WTC11 (cell line): ENCODE measurements at regions not wholly inside any gene's neighbourhood (a gene's known extent, or its start where the extent isn't known, plus 50 kb on each side); places are given as distances from the start of the nearest gene placed in this dataset.

Source experiments
- ATAC-seq: fragments of 200-7000 bp; cut with Tn5 transposase; 2 replicates; pipeline ENCODE4 v1.10.0; 2021; ENCODE audit warnings: mild to moderate bottlenecking, moderate library complexity
- CTCF ChIA-PET: fragments of 300-600 bp; sonication (Branson Sonifier 250); formaldehyde crosslinking; loops from one replicate; lab custom pipeline; 2021; ENCODE audit warnings: antibody characterized with exemption; lab: Charles Lee
- POLR2A ChIA-PET: fragments of 350-600 bp; sonication (Branson Sonifier 250); formaldehyde crosslinking; loops from one replicate; lab custom pipeline; 2021; ENCODE audit warnings: antibody characterized with exemption; lab: Charles Lee
- DNase-seq: peaks from one replicate; pipeline ENCODE4 v3.0.0; 2021; ENCODE audit warnings: low spot score
- H3K27ac Mint-ChIP-seq: 2 replicates; pipeline ENCODE4 v1.8.0; 2021; ENCODE audit warnings: mixed read lengths
- H3K27me3 Mint-ChIP-seq: 2 replicates; pipeline ENCODE4 v1.8.0; 2021; ENCODE audit warnings: low read depth, mild to moderate bottlenecking, moderate library complexity, mixed read lengths
- H3K36me3 Mint-ChIP-seq: 2 replicates; pipeline ENCODE4 v1.8.0; 2021; ENCODE audit warnings: mixed read lengths
- H3K4me1 Mint-ChIP-seq: 2 replicates; pipeline ENCODE4 v1.8.0; 2022; ENCODE audit warnings: mixed read lengths
- H3K4me3 Mint-ChIP-seq: 2 replicates; pipeline ENCODE4 v1.8.0; 2021; ENCODE audit warnings: mild to moderate bottlenecking, moderate library complexity, mixed read lengths
- H3K9me3 Mint-ChIP-seq: 2 replicates; pipeline ENCODE4 v1.8.0; 2021; ENCODE audit warnings: mixed read lengths
- CBFB ChIP-seq: sonication (generic); formaldehyde crosslinking; IDR thresholded peaks from 2 replicates; pipeline ENCODE4 v1.8.1; 2022; ENCODE audit warnings: mild to moderate bottlenecking, low read depth, missing genetic modification reagents
- CREB1 ChIP-seq: sonication (generic); formaldehyde crosslinking; IDR thresholded peaks from 2 replicates; pipeline ENCODE4 v1.8.0; 2023; ENCODE audit warnings: mild to moderate bottlenecking, missing genetic modification reagents
- EMX1 ChIP-seq: fragments of 250-450 bp; sonication (Bioruptor Pico); IDR thresholded peaks from 2 replicates; pipeline ENCODE4 v1.8.0; 2021; ENCODE audit warnings: mild to moderate bottlenecking
- ETV6 ChIP-seq: sonication (generic); formaldehyde crosslinking; IDR thresholded peaks from 2 replicates; pipeline ENCODE4 v1.8.1; 2022; ENCODE audit warnings: mild to moderate bottlenecking, missing genetic modification reagents
- FOXK1 ChIP-seq: sonication (generic); formaldehyde crosslinking; IDR thresholded peaks from 2 replicates; pipeline ENCODE4 v1.8.0; 2022; ENCODE audit warnings: mild to moderate bottlenecking, moderate library complexity, missing genetic modification reagents
- HMGA2 ChIP-seq: fragments of 250-450 bp; sonication (Bioruptor Pico); IDR thresholded peaks from 2 replicates; pipeline ENCODE4 v1.4.0; 2021; ENCODE audit warnings: mild to moderate bottlenecking, moderate library complexity
- NFE2L1 ChIP-seq: sonication (generic); formaldehyde crosslinking; IDR thresholded peaks from 2 replicates; pipeline ENCODE4 v1.8.1; 2023; ENCODE audit warnings: missing genetic modification reagents
- NR2C2 ChIP-seq: sonication (generic); formaldehyde crosslinking; IDR thresholded peaks from 2 replicates; pipeline ENCODE4 v1.8.0; 2022; ENCODE audit warnings: mild to moderate bottlenecking, missing genetic modification reagents
- RORB ChIP-seq: fragments of 250-450 bp; sonication (Bioruptor Pico); IDR thresholded peaks from 2 replicates; pipeline ENCODE4 v1.9.0; 2021; ENCODE audit warnings: mild to moderate bottlenecking
- ZBTB21 ChIP-seq: sonication (generic); formaldehyde crosslinking; IDR thresholded peaks from 2 replicates; pipeline ENCODE4 v1.8.1; 2023; ENCODE audit warnings: mild to moderate bottlenecking, missing genetic modification reagents, borderline replicate concordance
- ZNF121 ChIP-seq: sonication (generic); formaldehyde crosslinking; IDR thresholded peaks from 2 replicates; pipeline ENCODE4 v1.8.0; 2023; ENCODE audit warnings: missing genetic modification reagents
- ZNF232 ChIP-seq: sonication (generic); formaldehyde crosslinking; IDR thresholded peaks from 2 replicates; pipeline ENCODE4 v1.8.0; 2022; ENCODE audit warnings: mild to moderate bottlenecking, missing genetic modification reagents
- ZNF416 ChIP-seq: fragments of 250-450 bp; sonication (Bioruptor Pico); IDR thresholded peaks from 2 replicates; pipeline ENCODE4 v1.9.0; 2021; ENCODE audit warnings: mild to moderate bottlenecking, inconsistent platforms
- TF ChIP-seq, protein P1 (sequence below): sonication (generic); formaldehyde crosslinking; IDR thresholded peaks from 2 replicates; pipeline ENCODE4 v1.8.1; 2022; ENCODE audit warnings: mild to moderate bottlenecking, missing genetic modification reagents, moderate library complexity, borderline replicate concordance
- TF ChIP-seq, protein P2 (sequence below): fragments of 250-450 bp; sonication (Bioruptor Pico); IDR thresholded peaks from 2 replicates; pipeline ENCODE4 v1.9.0; 2021; ENCODE audit warnings: mild to moderate bottlenecking
- TF ChIP-seq, protein P3 (sequence below): fragments of 250-450 bp; sonication (Bioruptor Pico); IDR thresholded peaks from 2 replicates; pipeline ENCODE4 v1.9.0; 2021; ENCODE audit warnings: mild to moderate bottlenecking
- TF ChIP-seq, protein P4 (sequence below): sonication (generic); formaldehyde crosslinking; IDR thresholded peaks from 2 replicates; pipeline ENCODE4 v1.8.0; 2022; ENCODE audit warnings: mild to moderate bottlenecking, missing genetic modification reagents
- TF ChIP-seq, protein P5 (sequence below): sonication (generic); formaldehyde crosslinking; IDR thresholded peaks from 2 replicates; pipeline ENCODE4 v1.8.0; 2022; ENCODE audit warnings: mild to moderate bottlenecking, missing genetic modification reagents
- TF ChIP-seq, protein P6 (sequence below): sonication (generic); formaldehyde crosslinking; IDR thresholded peaks from 2 replicates; pipeline ENCODE4 v1.8.1; 2023; ENCODE audit warnings: mild to moderate bottlenecking, missing genetic modification reagents, borderline replicate concordance

DNA sequence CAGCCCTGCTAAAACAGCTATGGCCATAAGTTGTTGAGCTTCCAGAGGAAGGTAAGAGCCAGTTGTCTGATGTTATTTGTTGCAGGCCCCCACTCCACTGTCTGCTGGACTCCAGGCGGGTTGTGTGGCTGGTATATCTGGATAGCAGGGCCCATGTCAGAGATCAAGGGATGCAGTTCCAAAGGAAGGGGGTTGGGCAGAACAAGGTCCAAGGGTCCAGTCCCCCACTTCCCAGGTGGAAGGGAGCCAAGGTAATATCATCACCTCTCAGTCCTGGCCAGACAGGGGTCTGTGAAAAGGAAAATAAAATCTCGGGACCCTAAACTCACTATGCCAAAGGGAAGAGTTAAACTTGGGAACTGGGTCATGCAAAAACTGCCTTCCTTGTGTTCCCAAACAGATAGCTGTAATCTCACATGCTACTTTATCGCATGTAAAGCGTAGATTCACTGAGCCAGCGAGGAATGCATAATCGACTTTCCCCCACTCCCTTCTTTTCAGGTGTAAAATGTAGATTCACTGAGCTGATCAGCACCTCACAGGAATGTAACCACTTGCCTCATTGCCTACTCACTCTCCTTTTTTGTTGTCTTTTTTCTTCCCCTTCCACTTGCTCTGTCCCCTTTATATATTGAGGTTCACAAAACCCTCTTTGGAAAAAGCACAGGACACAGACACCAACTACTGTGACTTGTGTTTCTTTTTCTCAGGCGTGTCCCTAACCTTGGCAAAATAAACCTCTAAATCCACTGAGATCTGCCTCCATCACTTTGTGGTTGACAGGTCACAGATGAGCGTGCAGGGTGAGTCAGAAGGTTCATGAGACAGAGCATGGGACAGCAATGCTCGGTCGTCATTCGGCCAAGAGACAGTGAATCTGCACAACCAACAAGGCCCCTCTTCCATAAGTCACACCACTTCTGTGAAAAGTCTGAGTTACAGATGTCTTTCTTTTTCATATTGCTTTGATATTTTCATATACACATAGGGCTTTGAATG lies 255.3 kb upstream of the SIX2 start:
- POLR2A ChIA-PET: no interaction called here
- no peak overlapping the region for H3K4me3 Mint-ChIP-seq
- CTCF ChIA-PET: no interaction called here
- H3K4me1 Mint-ChIP-seq: peaks cover 43% of the 10 kb centered on the region
- H3K27ac Mint-ChIP-seq: no peak overlapping the region
- peaks cover 16% of the 10 kb centered on the region for H3K36me3 Mint-ChIP-seq
- no peak for DNase-seq
- no peak for ATAC-seq
- H3K9me3 Mint-ChIP-seq: peaks cover 27% of the 10 kb centered on the region
- TF ChIP-seq ZNF232 (CRISPR knock-in tag): peak; percentile 53; the same call in 1 of the 2 replicates
- TF ChIP-seq, protein P1, sequence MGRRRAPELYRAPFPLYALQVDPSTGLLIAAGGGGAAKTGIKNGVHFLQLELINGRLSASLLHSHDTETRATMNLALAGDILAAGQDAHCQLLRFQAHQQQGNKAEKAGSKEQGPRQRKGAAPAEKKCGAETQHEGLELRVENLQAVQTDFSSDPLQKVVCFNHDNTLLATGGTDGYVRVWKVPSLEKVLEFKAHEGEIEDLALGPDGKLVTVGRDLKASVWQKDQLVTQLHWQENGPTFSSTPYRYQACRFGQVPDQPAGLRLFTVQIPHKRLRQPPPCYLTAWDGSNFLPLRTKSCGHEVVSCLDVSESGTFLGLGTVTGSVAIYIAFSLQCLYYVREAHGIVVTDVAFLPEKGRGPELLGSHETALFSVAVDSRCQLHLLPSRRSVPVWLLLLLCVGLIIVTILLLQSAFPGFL (CRISPR knock-in tag): no peak
- H3K27me3 Mint-ChIP-seq: peaks cover 8% of the 10 kb centered on the region

DNA sequence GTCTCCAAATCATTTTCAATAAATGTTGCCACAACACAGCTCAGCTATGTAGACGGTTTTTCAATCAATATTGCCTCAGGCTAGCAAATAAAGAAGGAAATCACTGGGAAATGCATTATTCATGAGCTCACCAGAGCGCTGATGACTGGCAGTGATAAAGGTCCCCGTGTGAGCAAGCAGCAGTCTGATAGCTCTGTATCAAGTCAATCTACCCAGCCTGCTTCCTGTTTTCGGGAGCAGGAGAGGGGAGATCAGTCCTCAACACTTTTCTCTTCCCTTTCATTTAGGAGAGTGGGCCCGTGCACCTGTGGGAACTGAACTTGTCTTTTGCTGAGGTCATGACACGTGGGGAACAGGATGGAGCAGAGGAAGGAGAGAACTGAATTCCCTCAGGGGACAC lies 253.9 kb upstream of the SIX2 start:
- H3K4me1 Mint-ChIP-seq: peaks cover 56% of the 10 kb centered on the region
- POLR2A ChIA-PET: no interaction called here
- no peak overlapping the region for H3K27ac Mint-ChIP-seq
- H3K27me3 Mint-ChIP-seq: peaks cover 8% of the 10 kb centered on the region
- CTCF ChIA-PET: interaction anchor here (1.0 kb wide), 1 partner anchor 282 kb away, joined by 3 read pairs; no protein-coding TSS in a partner anchor
- DNase-seq (no peak), ATAC-seq (no peak)
- TF ChIP-seq, protein P2, sequence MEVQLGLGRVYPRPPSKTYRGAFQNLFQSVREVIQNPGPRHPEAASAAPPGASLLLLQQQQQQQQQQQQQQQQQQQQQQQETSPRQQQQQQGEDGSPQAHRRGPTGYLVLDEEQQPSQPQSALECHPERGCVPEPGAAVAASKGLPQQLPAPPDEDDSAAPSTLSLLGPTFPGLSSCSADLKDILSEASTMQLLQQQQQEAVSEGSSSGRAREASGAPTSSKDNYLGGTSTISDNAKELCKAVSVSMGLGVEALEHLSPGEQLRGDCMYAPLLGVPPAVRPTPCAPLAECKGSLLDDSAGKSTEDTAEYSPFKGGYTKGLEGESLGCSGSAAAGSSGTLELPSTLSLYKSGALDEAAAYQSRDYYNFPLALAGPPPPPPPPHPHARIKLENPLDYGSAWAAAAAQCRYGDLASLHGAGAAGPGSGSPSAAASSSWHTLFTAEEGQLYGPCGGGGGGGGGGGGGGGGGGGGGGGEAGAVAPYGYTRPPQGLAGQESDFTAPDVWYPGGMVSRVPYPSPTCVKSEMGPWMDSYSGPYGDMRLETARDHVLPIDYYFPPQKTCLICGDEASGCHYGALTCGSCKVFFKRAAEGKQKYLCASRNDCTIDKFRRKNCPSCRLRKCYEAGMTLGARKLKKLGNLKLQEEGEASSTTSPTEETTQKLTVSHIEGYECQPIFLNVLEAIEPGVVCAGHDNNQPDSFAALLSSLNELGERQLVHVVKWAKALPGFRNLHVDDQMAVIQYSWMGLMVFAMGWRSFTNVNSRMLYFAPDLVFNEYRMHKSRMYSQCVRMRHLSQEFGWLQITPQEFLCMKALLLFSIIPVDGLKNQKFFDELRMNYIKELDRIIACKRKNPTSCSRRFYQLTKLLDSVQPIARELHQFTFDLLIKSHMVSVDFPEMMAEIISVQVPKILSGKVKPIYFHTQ (CRISPR knock-in tag): no peak
- TF ChIP-seq, protein P3, sequence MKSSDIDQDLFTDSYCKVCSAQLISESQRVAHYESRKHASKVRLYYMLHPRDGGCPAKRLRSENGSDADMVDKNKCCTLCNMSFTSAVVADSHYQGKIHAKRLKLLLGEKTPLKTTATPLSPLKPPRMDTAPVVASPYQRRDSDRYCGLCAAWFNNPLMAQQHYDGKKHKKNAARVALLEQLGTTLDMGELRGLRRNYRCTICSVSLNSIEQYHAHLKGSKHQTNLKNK (CRISPR knock-in tag): no peak
- TF ChIP-seq, protein P4, sequence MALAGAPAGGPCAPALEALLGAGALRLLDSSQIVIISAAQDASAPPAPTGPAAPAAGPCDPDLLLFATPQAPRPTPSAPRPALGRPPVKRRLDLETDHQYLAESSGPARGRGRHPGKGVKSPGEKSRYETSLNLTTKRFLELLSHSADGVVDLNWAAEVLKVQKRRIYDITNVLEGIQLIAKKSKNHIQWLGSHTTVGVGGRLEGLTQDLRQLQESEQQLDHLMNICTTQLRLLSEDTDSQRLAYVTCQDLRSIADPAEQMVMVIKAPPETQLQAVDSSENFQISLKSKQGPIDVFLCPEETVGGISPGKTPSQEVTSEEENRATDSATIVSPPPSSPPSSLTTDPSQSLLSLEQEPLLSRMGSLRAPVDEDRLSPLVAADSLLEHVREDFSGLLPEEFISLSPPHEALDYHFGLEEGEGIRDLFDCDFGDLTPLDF (CRISPR knock-in tag): no peak
- TF ChIP-seq HMGA2 (CRISPR knock-in tag): no peak
- no peak for TF ChIP-seq CREB1
- TF ChIP-seq FOXK1 (CRISPR knock-in tag): no peak
- no peak for TF ChIP-seq ZNF416
- no peak for TF ChIP-seq ZNF121 (CRISPR knock-in tag)
- TF ChIP-seq ETV6 (CRISPR knock-in tag): no peak
- TF ChIP-seq NR2C2 (CRISPR knock-in tag): no peak
- no peak for TF ChIP-seq ZBTB21 (CRISPR knock-in tag)
- TF ChIP-seq EMX1 (CRISPR knock-in tag): no peak
- H3K36me3 Mint-ChIP-seq: peaks cover 16% of the 10 kb centered on the region
- no peak overlapping the region for H3K4me3 Mint-ChIP-seq
- H3K9me3 Mint-ChIP-seq: peaks cover 27% of the 10 kb centered on the region

DNA sequence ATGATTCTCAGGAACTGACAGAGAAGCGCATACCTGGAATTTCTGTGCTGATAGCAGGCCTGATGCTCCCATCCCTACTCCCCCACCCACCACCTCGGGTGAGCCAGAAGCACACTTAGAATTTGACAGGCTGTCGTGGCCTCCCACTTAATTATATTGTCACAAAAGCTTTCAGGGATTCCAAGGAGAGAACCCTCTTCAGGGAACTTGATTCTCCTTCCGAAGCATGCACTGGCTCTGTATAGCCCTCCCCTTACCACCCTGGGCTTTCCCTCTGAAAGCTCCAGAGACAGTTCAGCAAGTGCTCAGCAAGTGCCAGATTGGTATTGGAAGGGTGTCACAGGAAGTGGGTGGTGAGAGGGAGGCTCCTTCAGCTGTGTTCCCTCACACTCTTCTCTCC lies 252.5 kb upstream of the SIX2 start:
- ATAC-seq (no peak), DNase-seq (no peak)
- H3K4me3 Mint-ChIP-seq: no peak overlapping the region
- POLR2A ChIA-PET: no interaction called here
- H3K4me1 Mint-ChIP-seq: peaks cover 69% of the 10 kb centered on the region
- H3K36me3 Mint-ChIP-seq: peaks cover 16% of the 10 kb centered on the region
- CTCF ChIA-PET: no interaction called here
- no peak overlapping the region for H3K27ac Mint-ChIP-seq
- H3K9me3 Mint-ChIP-seq: peaks cover 27% of the 10 kb centered on the region
- H3K27me3 Mint-ChIP-seq: peaks cover 8% of the 10 kb centered on the region
- TF ChIP-seq, protein P4 (CRISPR knock-in tag): no peak
- TF ChIP-seq, protein P5, sequence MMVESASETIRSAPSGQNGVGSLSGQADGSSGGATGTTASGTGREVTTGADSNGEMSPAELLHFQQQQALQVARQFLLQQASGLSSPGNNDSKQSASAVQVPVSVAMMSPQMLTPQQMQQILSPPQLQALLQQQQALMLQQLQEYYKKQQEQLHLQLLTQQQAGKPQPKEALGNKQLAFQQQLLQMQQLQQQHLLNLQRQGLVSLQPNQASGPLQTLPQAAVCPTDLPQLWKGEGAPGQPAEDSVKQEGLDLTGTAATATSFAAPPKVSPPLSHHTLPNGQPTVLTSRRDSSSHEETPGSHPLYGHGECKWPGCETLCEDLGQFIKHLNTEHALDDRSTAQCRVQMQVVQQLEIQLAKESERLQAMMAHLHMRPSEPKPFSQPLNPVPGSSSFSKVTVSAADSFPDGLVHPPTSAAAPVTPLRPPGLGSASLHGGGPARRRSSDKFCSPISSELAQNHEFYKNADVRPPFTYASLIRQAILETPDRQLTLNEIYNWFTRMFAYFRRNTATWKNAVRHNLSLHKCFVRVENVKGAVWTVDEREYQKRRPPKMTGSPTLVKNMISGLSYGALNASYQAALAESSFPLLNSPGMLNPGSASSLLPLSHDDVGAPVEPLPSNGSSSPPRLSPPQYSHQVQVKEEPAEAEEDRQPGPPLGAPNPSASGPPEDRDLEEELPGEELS (CRISPR knock-in tag): no peak
- TF ChIP-seq NFE2L1 (CRISPR knock-in tag): no peak
- no peak for TF ChIP-seq RORB (CRISPR knock-in tag)
- TF ChIP-seq, protein P6, sequence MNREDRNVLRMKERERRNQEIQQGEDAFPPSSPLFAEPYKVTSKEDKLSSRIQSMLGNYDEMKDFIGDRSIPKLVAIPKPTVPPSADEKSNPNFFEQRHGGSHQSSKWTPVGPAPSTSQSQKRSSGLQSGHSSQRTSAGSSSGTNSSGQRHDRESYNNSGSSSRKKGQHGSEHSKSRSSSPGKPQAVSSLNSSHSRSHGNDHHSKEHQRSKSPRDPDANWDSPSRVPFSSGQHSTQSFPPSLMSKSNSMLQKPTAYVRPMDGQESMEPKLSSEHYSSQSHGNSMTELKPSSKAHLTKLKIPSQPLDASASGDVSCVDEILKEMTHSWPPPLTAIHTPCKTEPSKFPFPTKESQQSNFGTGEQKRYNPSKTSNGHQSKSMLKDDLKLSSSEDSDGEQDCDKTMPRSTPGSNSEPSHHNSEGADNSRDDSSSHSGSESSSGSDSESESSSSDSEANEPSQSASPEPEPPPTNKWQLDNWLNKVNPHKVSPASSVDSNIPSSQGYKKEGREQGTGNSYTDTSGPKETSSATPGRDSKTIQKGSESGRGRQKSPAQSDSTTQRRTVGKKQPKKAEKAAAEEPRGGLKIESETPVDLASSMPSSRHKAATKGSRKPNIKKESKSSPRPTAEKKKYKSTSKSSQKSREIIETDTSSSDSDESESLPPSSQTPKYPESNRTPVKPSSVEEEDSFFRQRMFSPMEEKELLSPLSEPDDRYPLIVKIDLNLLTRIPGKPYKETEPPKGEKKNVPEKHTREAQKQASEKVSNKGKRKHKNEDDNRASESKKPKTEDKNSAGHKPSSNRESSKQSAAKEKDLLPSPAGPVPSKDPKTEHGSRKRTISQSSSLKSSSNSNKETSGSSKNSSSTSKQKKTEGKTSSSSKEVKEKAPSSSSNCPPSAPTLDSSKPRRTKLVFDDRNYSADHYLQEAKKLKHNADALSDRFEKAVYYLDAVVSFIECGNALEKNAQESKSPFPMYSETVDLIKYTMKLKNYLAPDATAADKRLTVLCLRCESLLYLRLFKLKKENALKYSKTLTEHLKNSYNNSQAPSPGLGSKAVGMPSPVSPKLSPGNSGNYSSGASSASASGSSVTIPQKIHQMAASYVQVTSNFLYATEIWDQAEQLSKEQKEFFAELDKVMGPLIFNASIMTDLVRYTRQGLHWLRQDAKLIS (CRISPR knock-in tag): no peak
- TF ChIP-seq ZNF416: no peak
- TF ChIP-seq CBFB (CRISPR knock-in tag): no peak
